SK-N-SH treated with all-trans-retinoic acid at 6 μM for 48 hours (cell line): ENCODE measurements at regions not wholly inside any gene's neighbourhood (a gene's known extent, or its start where the extent isn't known, plus 50 kb on each side); places are given as distances from the start of the nearest gene placed in this dataset.

Experiments used
- ATAC-seq: fragments of 200-7000 bp; cut with Tn5 transposase; 3 replicates; pipeline ENCODE4 v1.9.1; 2020; ENCODE audit warnings: mild to moderate bottlenecking, moderate library complexity
- ARNTL ChIP-seq: fragments of 450-650 bp; formaldehyde crosslinking; IDR thresholded peaks from 2 replicates; pipeline ENCODE4 v1.5.0; 2020; ENCODE audit warnings: low read depth, mild to moderate bottlenecking, moderate library complexity, borderline replicate concordance
- BACH2 ChIP-seq: fragments of 250-450 bp; sonication (Bioruptor Pico); IDR thresholded peaks from 2 replicates; pipeline ENCODE4 v1.9.0; 2021; ENCODE audit warnings: mild to moderate bottlenecking, borderline replicate concordance
- CREB5 ChIP-seq: fragments of 250-450 bp; sonication (Bioruptor Pico); IDR thresholded peaks from 2 replicates; pipeline ENCODE4 v1.5.1; 2020; ENCODE audit warnings: low read depth, mild to moderate bottlenecking, moderate library complexity
- CSDC2 ChIP-seq: fragments of 250-450 bp; sonication (Bioruptor Pico); IDR thresholded peaks from 2 replicates; pipeline ENCODE4 v1.5.0; 2020; ENCODE audit warnings: mild to moderate bottlenecking, moderate library complexity
- CSRNP3 ChIP-seq: fragments of 250-450 bp; sonication (Bioruptor Pico); IDR thresholded peaks from 2 replicates; pipeline ENCODE4 v1.5.1; 2021; ENCODE audit warnings: mild to moderate bottlenecking, moderate library complexity
- ESRRG ChIP-seq: fragments of 250-450 bp; sonication (Bioruptor Pico); IDR thresholded peaks from 2 replicates; pipeline ENCODE4 v1.6.1; 2021; ENCODE audit warnings: mild to moderate bottlenecking
- GLIS3 ChIP-seq: fragments of 250-450 bp; sonication (Bioruptor Pico); IDR thresholded peaks from 2 replicates; pipeline ENCODE4 v1.5.0; 2020; ENCODE audit warnings: mild to moderate bottlenecking, moderate library complexity
- ISL1 ChIP-seq: fragments of 250-450 bp; sonication (Bioruptor Pico); IDR thresholded peaks from 2 replicates; pipeline ENCODE4 v2.1.2; 2022; ENCODE audit warnings: mild to moderate bottlenecking, moderate library complexity
- OSR1 ChIP-seq: fragments of 250-450 bp; sonication (Bioruptor Pico); IDR thresholded peaks from 2 replicates; pipeline ENCODE4 v1.8.0; 2022; ENCODE audit warnings: moderate library complexity, mild to moderate bottlenecking, inconsistent platforms
- PATZ1 ChIP-seq: fragments of 250-450 bp; sonication (Bioruptor Pico); IDR thresholded peaks from 2 replicates; pipeline ENCODE4 v1.8.0; 2020; ENCODE audit warnings: mild to moderate bottlenecking, moderate library complexity, borderline replicate concordance
- POU6F1 ChIP-seq: fragments of 250-450 bp; sonication (Bioruptor Pico); IDR thresholded peaks from 2 replicates; pipeline ENCODE4 v1.8.0; 2021; ENCODE audit warnings: low read depth, mild to moderate bottlenecking, moderate library complexity, borderline replicate concordance
- PPARA ChIP-seq: fragments of 250-450 bp; sonication (Bioruptor Pico); IDR thresholded peaks from 2 replicates; pipeline ENCODE4 v1.5.0; 2020; ENCODE audit warnings: mild to moderate bottlenecking, borderline replicate concordance
- RARB ChIP-seq: fragments of 250-450 bp; sonication (Bioruptor Pico); IDR thresholded peaks from 2 replicates; pipeline ENCODE4 v1.8.0; 2021; ENCODE audit warnings: mild to moderate bottlenecking, moderate library complexity
- TCF4 ChIP-seq: fragments of 250-450 bp; sonication (Bioruptor Pico); IDR thresholded peaks from 2 replicates; pipeline ENCODE4 v1.8.0; 2021; ENCODE audit warnings: mild to moderate bottlenecking, moderate library complexity, borderline replicate concordance
- TOX ChIP-seq: fragments of 250-450 bp; sonication (Bioruptor Pico); IDR thresholded peaks from 2 replicates; pipeline ENCODE4 v1.8.0; 2021; ENCODE audit warnings: mild to moderate bottlenecking, moderate library complexity, borderline replicate concordance
- TSHZ2 ChIP-seq: fragments of 250-450 bp; sonication (Bioruptor Pico); IDR thresholded peaks from 2 replicates; pipeline ENCODE4 v1.5.0; 2020; ENCODE audit warnings: mild to moderate bottlenecking, moderate library complexity
- ZC3H10 ChIP-seq: fragments of 250-450 bp; sonication (Bioruptor Pico); IDR thresholded peaks from 2 replicates; pipeline ENCODE4 v1.5.1; 2021; ENCODE audit warnings: mild to moderate bottlenecking, moderate library complexity
- ZFP3 ChIP-seq: fragments of 250-450 bp; sonication (Bioruptor Pico); IDR thresholded peaks from 2 replicates; pipeline ENCODE4 v1.5.0; 2020; ENCODE audit warnings: mild to moderate bottlenecking, moderate library complexity
- ZFP30 ChIP-seq: fragments of 450-650 bp; formaldehyde crosslinking; IDR thresholded peaks from 2 replicates; pipeline ENCODE4 v1.5.0; 2022; ENCODE audit warnings: mild to moderate bottlenecking, moderate library complexity
- ZNF565 ChIP-seq: fragments of 450-650 bp; formaldehyde crosslinking; conservative IDR thresholded peaks from 2 replicates; pipeline ENCODE4 v1.5.0; 2020; ENCODE audit warnings: low read depth, mild to moderate bottlenecking, moderate library complexity
- ZNF70 ChIP-seq: fragments of 450-650 bp; formaldehyde crosslinking; IDR thresholded peaks from 2 replicates; pipeline ENCODE4 v1.5.0; 2020; ENCODE audit warnings: mild to moderate bottlenecking, moderate library complexity
- ZNF8 ChIP-seq: fragments of 450-650 bp; formaldehyde crosslinking; IDR thresholded peaks from 2 replicates; pipeline ENCODE4 v1.5.0; 2020; ENCODE audit warnings: mild to moderate bottlenecking, moderate library complexity

GRCh38 chr7:155897758-155898386 lies 85.6 kb upstream of the SHH start:
- TF ChIP-seq ZC3H10 (CRISPR knock-in tag), result no peak
- TF ChIP-seq ZNF565 (CRISPR knock-in tag), result no peak
- TF ChIP-seq ISL1 (CRISPR knock-in tag), result no peak
- TF ChIP-seq BACH2 (CRISPR knock-in tag), result no peak
- no peak for TF ChIP-seq TOX (CRISPR knock-in tag)
- no peak for TF ChIP-seq ZFP30 (CRISPR knock-in tag)
- TF ChIP-seq GLIS3 (CRISPR knock-in tag), result no peak
- TF ChIP-seq CSDC2 (CRISPR knock-in tag), result no peak
- ATAC-seq, result no peak

- TF ChIP-seq GLIS3 (CRISPR knock-in tag) (no peak), ZC3H10 (CRISPR knock-in tag) (no peak)
- no peak for ATAC-seq
These were observed 84.4 kb upstream of the SHH start for GRCh38 chr7:155896531-155897263.

- no peak for ATAC-seq
- TF ChIP-seq PPARA (CRISPR knock-in tag) (no peak), CREB5 (no peak), ZC3H10 (CRISPR knock-in tag) (no peak), TCF4 (CRISPR knock-in tag) (no peak), ZNF565 (CRISPR knock-in tag) (no peak), PATZ1 (CRISPR knock-in tag) (no peak), ZFP30 (CRISPR knock-in tag) (no peak), ARNTL (no peak), TSHZ2 (CRISPR knock-in tag) (no peak), OSR1 (CRISPR knock-in tag) (no peak), TOX (CRISPR knock-in tag) (no peak), ZFP3 (CRISPR knock-in tag) (no peak), POU6F1 (CRISPR knock-in tag) (no peak), ISL1 (CRISPR knock-in tag) (no peak), CSRNP3 (no peak), ZNF8 (CRISPR knock-in tag) (no peak), ZNF70 (CRISPR knock-in tag) (no peak), ESRRG (CRISPR knock-in tag) (no peak), RARB (no peak), CSDC2 (CRISPR knock-in tag) (no peak)
- TF ChIP-seq, all 23 proteins: peak for 0
These were observed 81.4 kb upstream of the SHH start for GRCh38 chr7:155893664-155894063.
